ENCODE measurements at regions not wholly inside any gene's neighbourhood (a gene's known extent, or its start where the extent isn't known, plus 50 kb on each side); places are given as distances from the start of the nearest gene placed in this dataset.
"Not testable (repeated sequence)": the region's sequence is repeated elsewhere in the genome, so short reads cannot be mapped to it uniquely, and the experiment has no call there.

- Histone ChIP-seq H3K27ac (ENCODE audit: low read length) (no peak overlapping the region), H3K4me1 (ENCODE audit: control insufficient read depth, low read depth, low read length) (peaks cover 7% of the 10 kb centered on the region), H3K4me3 (ENCODE audit: low read length) (no peak overlapping the region)
Measured at GRCh38 chr14:101687756-101688546, 73.6 kb upstream of the PPP2R5C start.

GRCh38 chr14:101689039-101689501, 72.4 kb upstream of the PPP2R5C start:
- Histone ChIP-seq H3K9ac (ENCODE audit: low read length) (no peak overlapping the region), H3K9me3 (ENCODE audit: control insufficient read depth, low read depth, low read length) (no peaks in the 10 kb centered on the region), H3K36me3 (ENCODE audit: control insufficient read depth, low read depth, low read length) (no peaks in the 10 kb centered on the region), H3K4me1 (ENCODE audit: control insufficient read depth, low read depth, low read length) (peaks cover 7% of the 10 kb centered on the region), H3K27me3 (ENCODE audit: control insufficient read depth, insufficient read depth, low read length) (peaks cover 60% of the 10 kb centered on the region), H3K4me3 (ENCODE audit: low read length) (no peak overlapping the region), H3K27ac (ENCODE audit: low read length) (no peak overlapping the region)

More at GRCh38 chr14:101687756-101688546, 73.6 kb upstream of the PPP2R5C start:
- no peaks in the 10 kb centered on the region for H3K9me3 ChIP-seq (ENCODE audit: control insufficient read depth, low read depth, low read length)
- H3K36me3 ChIP-seq (ENCODE audit: control insufficient read depth, low read depth, low read length) = no peaks in the 10 kb centered on the region
- no peak overlapping the region for H3K9ac ChIP-seq (ENCODE audit: low read length)
- peaks cover 71% of the 10 kb centered on the region for H3K27me3 ChIP-seq (ENCODE audit: control insufficient read depth, insufficient read depth, low read length)

GRCh38 chr14:101689966-101690365, 71.5 kb upstream of the PPP2R5C start:
- not testable (repeated sequence) for H3K36me3 ChIP-seq (ENCODE audit: control insufficient read depth, low read depth, low read length); H3K27ac ChIP-seq (ENCODE audit: low read length); H3K4me1 ChIP-seq (ENCODE audit: control insufficient read depth, low read depth, low read length); H3K9me3 ChIP-seq (ENCODE audit: control insufficient read depth, low read depth, low read length); H3K9ac ChIP-seq (ENCODE audit: low read length); H3K4me3 ChIP-seq (ENCODE audit: low read length)
- H3K27me3 ChIP-seq (ENCODE audit: control insufficient read depth, insufficient read depth, low read length) = peaks cover 51% of the 10 kb centered on the region

GRCh38 chr14:101695659-101696058, 65.8 kb upstream of the PPP2R5C start:
- Histone ChIP-seq H3K4me3 (ENCODE audit: low read length) (no peak overlapping the region), H3K27ac (ENCODE audit: low read length) (no peak overlapping the region), H3K27me3 (ENCODE audit: control insufficient read depth, insufficient read depth, low read length) (peaks cover 31% of the 10 kb centered on the region), H3K9me3 (ENCODE audit: control insufficient read depth, low read depth, low read length) (no peaks in the 10 kb centered on the region), H3K4me1 (ENCODE audit: control insufficient read depth, low read depth, low read length) (no peaks in the 10 kb centered on the region), H3K36me3 (ENCODE audit: control insufficient read depth, low read depth, low read length) (no peaks in the 10 kb centered on the region), H3K9ac (ENCODE audit: low read length) (no peak overlapping the region)

- no peaks in the 10 kb centered on the region for H3K9me3 ChIP-seq (ENCODE audit: control insufficient read depth, low read depth, low read length)
- H3K27ac ChIP-seq (ENCODE audit: low read length) = no peak overlapping the region
Measured at GRCh38 chr14:101704140-101704539, 57.4 kb upstream of the PPP2R5C start.

GRCh38 chr14:101705733-101706508, 55.6 kb upstream of the PPP2R5C start:
- no peak overlapping the region for H3K27ac ChIP-seq (ENCODE audit: low read length)

More at GRCh38 chr14:101704140-101704539, 57.4 kb upstream of the PPP2R5C start:
- Histone ChIP-seq H3K4me1 (ENCODE audit: control insufficient read depth, low read depth, low read length) (peaks cover 2% of the 10 kb centered on the region), H3K36me3 (ENCODE audit: control insufficient read depth, low read depth, low read length) (no peaks in the 10 kb centered on the region), H3K9ac (ENCODE audit: low read length) (no peak overlapping the region), H3K27me3 (ENCODE audit: control insufficient read depth, insufficient read depth, low read length) (peaks cover 56% of the 10 kb centered on the region), H3K4me3 (ENCODE audit: low read length) (no peak overlapping the region)

GRCh38 chr14:101706509-101707067, 54.9 kb upstream of the PPP2R5C start:
- Histone ChIP-seq H3K9ac (ENCODE audit: low read length) (no peak overlapping the region), H3K27me3 (ENCODE audit: control insufficient read depth, insufficient read depth, low read length) (peaks cover 51% of the 10 kb centered on the region), H3K4me3 (ENCODE audit: low read length) (no peak overlapping the region), H3K36me3 (ENCODE audit: control insufficient read depth, low read depth, low read length) (no peaks in the 10 kb centered on the region), H3K9me3 (ENCODE audit: control insufficient read depth, low read depth, low read length) (no peaks in the 10 kb centered on the region), H3K27ac (ENCODE audit: low read length) (no peak overlapping the region), H3K4me1 (ENCODE audit: control insufficient read depth, low read depth, low read length) (peaks cover 2% of the 10 kb centered on the region)

More at GRCh38 chr14:101705733-101706508, 55.6 kb upstream of the PPP2R5C start:
- Histone ChIP-seq H3K4me1 (ENCODE audit: control insufficient read depth, low read depth, low read length) (peaks cover 2% of the 10 kb centered on the region), H3K9ac (ENCODE audit: low read length) (no peak overlapping the region), H3K4me3 (ENCODE audit: low read length) (peak overlapping the region; percentile 1), H3K27me3 (ENCODE audit: control insufficient read depth, insufficient read depth, low read length) (peaks cover 51% of the 10 kb centered on the region), H3K9me3 (ENCODE audit: control insufficient read depth, low read depth, low read length) (no peaks in the 10 kb centered on the region), H3K36me3 (ENCODE audit: control insufficient read depth, low read depth, low read length) (no peaks in the 10 kb centered on the region)

GRCh38 chr14:101707068-101707842, 54.3 kb upstream of the PPP2R5C start:
- H3K36me3 ChIP-seq (ENCODE audit: control insufficient read depth, low read depth, low read length) = no peaks in the 10 kb centered on the region
- no peaks in the 10 kb centered on the region for H3K9me3 ChIP-seq (ENCODE audit: control insufficient read depth, low read depth, low read length)
- H3K27ac ChIP-seq (ENCODE audit: low read length) = no peak overlapping the region
- H3K27me3 ChIP-seq (ENCODE audit: control insufficient read depth, insufficient read depth, low read length) = peaks cover 51% of the 10 kb centered on the region
- H3K4me3 ChIP-seq (ENCODE audit: low read length) = no peak overlapping the region
- no peak overlapping the region for H3K9ac ChIP-seq (ENCODE audit: low read length)
- peaks cover 2% of the 10 kb centered on the region for H3K4me1 ChIP-seq (ENCODE audit: control insufficient read depth, low read depth, low read length)

- Histone ChIP-seq H3K4me1 (ENCODE audit: control insufficient read depth, low read depth, low read length) (peaks cover 2% of the 10 kb centered on the region), H3K4me3 (ENCODE audit: low read length) (no peak overlapping the region), H3K27me3 (ENCODE audit: control insufficient read depth, insufficient read depth, low read length) (peaks cover 47% of the 10 kb centered on the region), H3K27ac (ENCODE audit: low read length) (no peak overlapping the region), H3K9ac (ENCODE audit: low read length) (no peak overlapping the region), H3K36me3 (ENCODE audit: control insufficient read depth, low read depth, low read length) (no peaks in the 10 kb centered on the region), H3K9me3 (ENCODE audit: control insufficient read depth, low read depth, low read length) (no peaks in the 10 kb centered on the region)
Measured at GRCh38 chr14:101707863-101708620, 53.5 kb upstream of the PPP2R5C start.

- no peaks in the 10 kb centered on the region for H3K36me3 ChIP-seq (ENCODE audit: control insufficient read depth, low read depth, low read length)
- H3K27ac ChIP-seq (ENCODE audit: low read length) = no peak overlapping the region
- H3K4me1 ChIP-seq (ENCODE audit: control insufficient read depth, low read depth, low read length) = peaks cover 2% of the 10 kb centered on the region
- H3K4me3 ChIP-seq (ENCODE audit: low read length) = no peak overlapping the region
- no peaks in the 10 kb centered on the region for H3K9me3 ChIP-seq (ENCODE audit: control insufficient read depth, low read depth, low read length)
- H3K27me3 ChIP-seq (ENCODE audit: control insufficient read depth, insufficient read depth, low read length) = peaks cover 38% of the 10 kb centered on the region
- H3K9ac ChIP-seq (ENCODE audit: low read length) = no peak overlapping the region
Measured at GRCh38 chr14:101708853-101709532, 52.5 kb upstream of the PPP2R5C start.

Data from iPS-18a (cell line).